H9 (cell line): ENCODE measurements at regions not wholly inside any gene's neighbourhood (a gene's known extent, or its start where the extent isn't known, plus 50 kb on each side); places are given as distances from the start of the nearest gene placed in this dataset.

Source experiments
- DNase-seq: peaks from one replicate; pipeline ENCODE4 v3.0.0-alpha.2; 2017
- H2AFZ ChIP-seq: one replicate; pipeline ENCODE4 v1.6.1; 2013; ENCODE audit warnings: mild to moderate bottlenecking, low read length, control low read depth, moderate library complexity
- H2AK5ac ChIP-seq: 2 replicates; pipeline ENCODE4 v1.6.1; 2013; ENCODE audit warnings: low read length, control low read depth, mixed read lengths; ENCODE audit not compliant: insufficient read length
- H2BK120ac ChIP-seq: one replicate; pipeline ENCODE4 v1.6.1; 2013; ENCODE audit warnings: low read depth, mild to moderate bottlenecking, low read length, control low read depth, inconsistent platforms; ENCODE audit not compliant: poor library complexity, severe bottlenecking
- H2BK12ac ChIP-seq: 2 replicates; pipeline ENCODE4 v1.6.1; 2013; ENCODE audit warnings: low read length, control low read depth, mixed read lengths, low read depth; ENCODE audit not compliant: insufficient read length
- H2BK15ac ChIP-seq: 2 replicates; pipeline ENCODE4 v1.6.1; 2013; ENCODE audit warnings: low read depth, low read length, control low read depth
- H2BK20ac ChIP-seq: one replicate; pipeline ENCODE4 v1.6.1; 2013; ENCODE audit warnings: low read depth, mild to moderate bottlenecking, low read length, control low read depth, inconsistent platforms; ENCODE audit not compliant: poor library complexity, severe bottlenecking
- H2BK5ac ChIP-seq: 2 replicates; pipeline ENCODE4 v1.6.1; 2013; ENCODE audit warnings: low read length, control low read depth, mixed read lengths; ENCODE audit not compliant: insufficient read length
- H3K14ac ChIP-seq: 2 replicates; pipeline ENCODE4 v1.6.1; 2013; ENCODE audit warnings: low read length, control low read depth; ENCODE audit not compliant: insufficient read depth
- H3K18ac ChIP-seq: 2 replicates; pipeline ENCODE4 v1.6.1; 2013; ENCODE audit warnings: low read depth, mild to moderate bottlenecking, mixed read lengths, low read length, control low read depth; ENCODE audit not compliant: insufficient read length
- H3K23ac ChIP-seq: 2 replicates; pipeline ENCODE4 v1.6.1; 2013; ENCODE audit warnings: low read length, control low read depth, mixed read lengths, low read depth; ENCODE audit not compliant: insufficient read length
- H3K23me2 ChIP-seq: 2 replicates; pipeline ENCODE4 v1.6.1; 2013; ENCODE audit warnings: low read depth, mild to moderate bottlenecking, mixed read lengths, low read length, control low read depth; ENCODE audit not compliant: insufficient read length, poor library complexity, severe bottlenecking
- H3K27ac ChIP-seq: 2 replicates; pipeline ENCODE4 v1.5.1; 2013; ENCODE audit warnings: low read length, control low read depth, mixed read lengths, low read depth; ENCODE audit not compliant: insufficient read length
- H3K27me3 ChIP-seq: 2 replicates; pipeline ENCODE4 v1.6.1; 2013; ENCODE audit warnings: low read length, control low read depth, inconsistent platforms; ENCODE audit not compliant: insufficient read depth
- H3K4ac ChIP-seq: 2 replicates; pipeline ENCODE4 v1.6.1; 2013; ENCODE audit warnings: low read depth, mild to moderate bottlenecking, control low read depth, inconsistent platforms, low read length, moderate library complexity
- H3K4me1 ChIP-seq: 2 replicates; pipeline ENCODE4 v1.6.1; 2013; ENCODE audit warnings: low read length, control low read depth, inconsistent platforms; ENCODE audit not compliant: insufficient read depth
- H3K4me2 ChIP-seq: 2 replicates; pipeline ENCODE4 v1.6.1; 2013; ENCODE audit warnings: low read length, control low read depth, mixed read lengths; ENCODE audit not compliant: insufficient read length, insufficient read depth
- H3K56ac ChIP-seq: 2 replicates; pipeline ENCODE4 v1.6.1; 2013; ENCODE audit warnings: low read depth, mild to moderate bottlenecking, mixed read lengths, low read length, control low read depth; ENCODE audit not compliant: insufficient read length
- H3K79me1 ChIP-seq: 2 replicates; pipeline ENCODE4 v1.6.1; 2013; ENCODE audit warnings: low read depth, mild to moderate bottlenecking, moderate library complexity, low read length, control low read depth, inconsistent platforms; ENCODE audit not compliant: insufficient read depth, poor library complexity, severe bottlenecking
- H3K79me2 ChIP-seq: 2 replicates; pipeline ENCODE4 v1.6.1; 2013; ENCODE audit warnings: low read length, control low read depth, inconsistent platforms; ENCODE audit not compliant: insufficient read depth
- H3K9ac ChIP-seq: 2 replicates; pipeline ENCODE4 v1.6.1; 2013; ENCODE audit warnings: low read length, control low read depth, mixed read lengths; ENCODE audit not compliant: insufficient read length; ENCODE audit errors: extremely low read depth
- H3K9me3 ChIP-seq: one replicate; pipeline ENCODE4 v1.6.1; 2013; ENCODE audit warnings: low read depth, low read length, inconsistent platforms; ENCODE audit not compliant: control insufficient read depth
- H3T11ph ChIP-seq: one replicate; pipeline ENCODE4 v1.6.1; 2013; ENCODE audit warnings: mild to moderate bottlenecking, low read length, control low read depth, inconsistent platforms
- H4K20me1 ChIP-seq: one replicate; pipeline ENCODE4 v1.6.1; 2013; ENCODE audit not compliant: control insufficient read depth, insufficient read length, insufficient read depth
- H4K5ac ChIP-seq: 2 replicates; pipeline ENCODE4 v1.6.1; 2013; ENCODE audit warnings: low read depth, mild to moderate bottlenecking, mixed read lengths, low read length, control low read depth; ENCODE audit not compliant: insufficient read length
- H4K8ac ChIP-seq: replicated peaks from 2 replicates; pipeline ENCODE4 v1.6.1; 2013; ENCODE audit warnings: low read length, control low read depth, mixed read lengths, low read depth; ENCODE audit not compliant: insufficient read length
- H4K91ac ChIP-seq: 2 replicates; pipeline ENCODE4 v1.6.1; 2013; ENCODE audit warnings: low read depth, mild to moderate bottlenecking, moderate library complexity, mixed read lengths, low read length, control low read depth; ENCODE audit not compliant: insufficient read length
- H3K27ac Mint-ChIP-seq, 3 experiments: 2 replicates in 2 of 3; 3 replicates in 1 of 3; pipeline ENCODE4 v1.8.0; 2020 to 2021; ENCODE audit warnings: mixed read lengths in 3 of 3, mild to moderate bottlenecking in 1 of 3, moderate library complexity in 1 of 3
- H3K27me3 Mint-ChIP-seq: 2 replicates; pipeline ENCODE4 v1.8.0; 2021; ENCODE audit warnings: low read depth, mild to moderate bottlenecking, moderate library complexity, mixed read lengths
- H3K36me3 Mint-ChIP-seq, 3 experiments: 2 replicates in 2 of 3; 3 replicates in 1 of 3; pipeline ENCODE4 v1.8.0; 2020 to 2021; ENCODE audit warnings: low read depth in 3 of 3, mixed read lengths in 3 of 3; ENCODE audit not compliant: insufficient read depth in 1 of 3
- H3K4me1 Mint-ChIP-seq, 2 experiments: 2 replicates each; pipeline ENCODE4 v1.8.0; 2020; ENCODE audit warnings: mixed read lengths in 2 of 2
- H3K4me3 Mint-ChIP-seq, 2 experiments: 2 replicates in 1 of 2; 3 replicates in 1 of 2; pipeline ENCODE4 v1.8.0; 2020 to 2021; ENCODE audit warnings: mild to moderate bottlenecking in 2 of 2, mixed read lengths in 2 of 2, moderate library complexity in 1 of 2
- H3K9me3 Mint-ChIP-seq, 2 experiments: 2 replicates in 1 of 2; 3 replicates in 1 of 2; pipeline ENCODE4 v1.8.0; 2020; ENCODE audit warnings: mild to moderate bottlenecking in 2 of 2, mixed read lengths in 2 of 2, moderate library complexity in 1 of 2
- CTCF ChIP-seq: fragments of 200-600 bp; sonication (generic); conservative IDR thresholded peaks from 3 replicates; pipeline ENCODE4 v1.8.0; 2021; ENCODE audit warnings: antibody characterized with exemption, mild to moderate bottlenecking
- WGBS: extraction: QIAGEN DNeasy Blood & Tissue Kit; methylation state at CpG from one replicate; pipeline ENCODE4 v1.1.7; 2013; ENCODE audit warnings: missing lambda C conversion rate, low lambda C conversion rate, mixed read lengths; ENCODE audit not compliant: insufficient read length; ENCODE audit errors: extremely low coverage; 5-methylcytosine and 5-hydroxymethylcytosine counted together

GRCh38 chr3:28791713-28792255 lies 443.2 kb upstream of the AZI2 start:
- no peak overlapping the region for H2BK12ac ChIP-seq
- no peak overlapping the region for H2BK5ac ChIP-seq
- no peak overlapping the region for H3T11ph ChIP-seq
- H2BK120ac ChIP-seq: no peak overlapping the region
- H4K91ac ChIP-seq: no peak overlapping the region
- no peak overlapping the region for H2AK5ac ChIP-seq
- H3K14ac ChIP-seq: no peak overlapping the region
- no peaks in the 10 kb centered on the region for H3K27me3 ChIP-seq
- no peaks in the 10 kb centered on the region for H3K9me3 ChIP-seq
- no peak overlapping the region for H4K8ac ChIP-seq
- Mint-ChIP-seq H3K4me1 (peaks cover 11 to 12% of the 10 kb centered on the region in 2 experiments), H3K9me3 (no peaks in the 10 kb centered on the region), H3K27me3 (peaks cover 3% of the 10 kb centered on the region; the same call in 1 of the 2 replicates), H3K4me3 (no peak overlapping the region), H3K36me3 (no peaks in the 10 kb centered on the region), H3K27ac (peak overlapping the region in 1 of 3 experiments; percentile 29; a peak in 1 of 7 replicates)
- H3K23ac ChIP-seq: no peak overlapping the region
- H2BK20ac ChIP-seq: no peak overlapping the region
- no peak overlapping the region for H3K9ac ChIP-seq
- no peak overlapping the region for H3K56ac ChIP-seq
- H3K18ac ChIP-seq: no peak overlapping the region
- no peak overlapping the region for H3K4me2 ChIP-seq
- H4K5ac ChIP-seq: no peak overlapping the region
- no peaks in the 10 kb centered on the region for H3K79me1 ChIP-seq
- no CpG with 5 or more reads among the region's 6 CpGs for WGBS
- H3K23me2 ChIP-seq: no peaks in the 10 kb centered on the region
- no peak overlapping the region for H3K4ac ChIP-seq
- no peak overlapping the region for H3K27ac ChIP-seq
- no peak for TF ChIP-seq CTCF
- 0 out of 2 replicates have a peak, but pooled peaks cover 3% of the 10 kb centered on the region for H3K4me1 ChIP-seq
- H4K20me1 ChIP-seq: no peaks in the 10 kb centered on the region
- H2AFZ ChIP-seq: no peak overlapping the region
- H2BK15ac ChIP-seq: no peak overlapping the region
- DNase-seq: peak; percentile 31
- no peaks in the 10 kb centered on the region for H3K79me2 ChIP-seq
